ENCODE measurements at regions not wholly inside any gene's neighbourhood (a gene's known extent, or its start where the extent isn't known, plus 50 kb on each side); places are given as distances from the start of the nearest gene placed in this dataset.
"Not testable (repeated sequence)": the region's sequence is repeated elsewhere in the genome, so short reads cannot be mapped to it uniquely, and the experiment has no call there.

DNA sequence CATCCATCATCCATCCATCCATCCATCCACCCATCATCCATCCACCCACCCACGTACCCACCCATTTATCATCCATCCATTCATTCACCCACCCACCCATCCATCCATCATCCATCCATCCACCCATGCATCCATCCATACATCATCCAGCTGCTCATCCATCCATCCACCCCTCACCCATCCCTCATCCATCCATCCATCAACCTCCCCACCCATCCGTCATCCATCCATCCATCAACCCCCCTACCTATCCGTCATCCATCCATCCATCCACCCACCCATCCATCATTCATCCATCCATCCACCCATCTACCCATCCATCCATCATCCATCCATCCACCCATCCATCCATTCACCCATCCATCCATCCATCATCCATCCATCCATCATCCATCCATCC lies 306.2 kb upstream of the SFSWAP start:
- Mint-ChIP-seq H3K4me3 (no peak overlapping the region), H3K27me3 (ENCODE audit: low read depth) (peaks cover 34% of the 10 kb centered on the region), H3K27ac (no peak overlapping the region), H3K36me3 (ENCODE audit: low read depth) (no peaks in the 10 kb centered on the region), H3K4me1 (no peaks in the 10 kb centered on the region), H3K9me3 (peaks cover 4% of the 10 kb centered on the region)
- TF ChIP-seq, protein P1, sequence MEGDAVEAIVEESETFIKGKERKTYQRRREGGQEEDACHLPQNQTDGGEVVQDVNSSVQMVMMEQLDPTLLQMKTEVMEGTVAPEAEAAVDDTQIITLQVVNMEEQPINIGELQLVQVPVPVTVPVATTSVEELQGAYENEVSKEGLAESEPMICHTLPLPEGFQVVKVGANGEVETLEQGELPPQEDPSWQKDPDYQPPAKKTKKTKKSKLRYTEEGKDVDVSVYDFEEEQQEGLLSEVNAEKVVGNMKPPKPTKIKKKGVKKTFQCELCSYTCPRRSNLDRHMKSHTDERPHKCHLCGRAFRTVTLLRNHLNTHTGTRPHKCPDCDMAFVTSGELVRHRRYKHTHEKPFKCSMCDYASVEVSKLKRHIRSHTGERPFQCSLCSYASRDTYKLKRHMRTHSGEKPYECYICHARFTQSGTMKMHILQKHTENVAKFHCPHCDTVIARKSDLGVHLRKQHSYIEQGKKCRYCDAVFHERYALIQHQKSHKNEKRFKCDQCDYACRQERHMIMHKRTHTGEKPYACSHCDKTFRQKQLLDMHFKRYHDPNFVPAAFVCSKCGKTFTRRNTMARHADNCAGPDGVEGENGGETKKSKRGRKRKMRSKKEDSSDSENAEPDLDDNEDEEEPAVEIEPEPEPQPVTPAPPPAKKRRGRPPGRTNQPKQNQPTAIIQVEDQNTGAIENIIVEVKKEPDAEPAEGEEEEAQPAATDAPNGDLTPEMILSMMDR (IDR thresholded peaks at IDR 0.05; ENCODE audit: unreplicated experiment in 3 of 3): no peak

GRCh38 chr12:131407221-131408035 lies 303.5 kb upstream of the SFSWAP start:
- TF ChIP-seq, protein P1 (IDR thresholded peaks at IDR 0.05; ENCODE audit: unreplicated experiment in 3 of 3): no peak
- Mint-ChIP-seq H3K27ac (no peak overlapping the region), H3K27me3 (ENCODE audit: low read depth) (peaks cover 42% of the 10 kb centered on the region), H3K9me3 (peaks cover 3% of the 10 kb centered on the region), H3K4me3 (no peak overlapping the region), H3K36me3 (ENCODE audit: low read depth) (no peaks in the 10 kb centered on the region), H3K4me1 (peaks cover 1% of the 10 kb centered on the region)

DNA sequence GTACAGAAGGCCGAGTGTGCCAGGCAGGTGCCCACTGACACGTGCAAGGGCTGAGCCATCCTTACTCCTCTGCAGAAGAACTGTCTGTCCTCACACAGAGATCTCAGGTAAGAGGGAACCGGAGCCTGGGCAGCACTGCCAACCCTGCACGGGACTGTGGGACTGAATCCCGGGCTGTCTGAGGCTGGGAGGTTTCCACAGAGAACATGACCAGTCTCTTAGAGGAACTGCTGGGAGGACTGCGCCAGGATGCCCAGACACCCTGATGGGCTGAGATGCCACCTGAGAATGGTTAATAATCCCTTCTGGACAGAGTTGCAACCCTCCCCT lies 302.9 kb upstream of the SFSWAP start:
- Mint-ChIP-seq H3K9me3 (peaks cover 3% of the 10 kb centered on the region), H3K36me3 (ENCODE audit: low read depth) (no peaks in the 10 kb centered on the region), H3K27me3 (ENCODE audit: low read depth) (peaks cover 46% of the 10 kb centered on the region), H3K4me1 (peaks cover 5% of the 10 kb centered on the region), H3K27ac (no peak overlapping the region), H3K4me3 (no peak overlapping the region)
- TF ChIP-seq, protein P1 (IDR thresholded peaks at IDR 0.05; ENCODE audit: unreplicated experiment in 3 of 3): no peak

- peaks cover 5% of the 10 kb centered on the region for H3K4me1 Mint-ChIP-seq
- TF ChIP-seq, protein P1 (IDR thresholded peaks at IDR 0.05; ENCODE audit: unreplicated experiment in 3 of 3): no peak
- H3K4me3 Mint-ChIP-seq: no peak overlapping the region
- H3K27me3 Mint-ChIP-seq (ENCODE audit: low read depth): peaks cover 42% of the 10 kb centered on the region
- H3K36me3 Mint-ChIP-seq (ENCODE audit: low read depth): no peaks in the 10 kb centered on the region
- peaks cover 3% of the 10 kb centered on the region for H3K9me3 Mint-ChIP-seq
- H3K27ac Mint-ChIP-seq: no peak overlapping the region
These were observed 302.4 kb upstream of the SFSWAP start for GRCh38 chr12:131408484-131408883.

- Mint-ChIP-seq H3K4me1 (peaks cover 5% of the 10 kb centered on the region), H3K36me3 (ENCODE audit: low read depth) (no peaks in the 10 kb centered on the region), H3K27me3 (ENCODE audit: low read depth) (peaks cover 42% of the 10 kb centered on the region), H3K27ac (no peak overlapping the region), H3K4me3 (no peak overlapping the region), H3K9me3 (peaks cover 3% of the 10 kb centered on the region)
- TF ChIP-seq, protein P1 (IDR thresholded peaks at IDR 0.05; ENCODE audit: unreplicated experiment in 3 of 3): no peak
These were observed 301.7 kb upstream of the SFSWAP start for GRCh38 chr12:131409211-131409610.

GRCh38 chr12:131411827-131412226 lies 299.1 kb upstream of the SFSWAP start:
- H3K4me1 Mint-ChIP-seq; H3K27ac Mint-ChIP-seq; H3K36me3 Mint-ChIP-seq (ENCODE audit: low read depth); H3K4me3 Mint-ChIP-seq; H3K9me3 Mint-ChIP-seq: not testable (repeated sequence)
- H3K27me3 Mint-ChIP-seq (ENCODE audit: low read depth): peaks cover 40% of the 10 kb centered on the region
